ENCODE measurements at regions not wholly inside any gene's neighbourhood (a gene's known extent, or its start where the extent isn't known, plus 50 kb on each side); places are given as distances from the start of the nearest gene placed in this dataset.

DNA sequence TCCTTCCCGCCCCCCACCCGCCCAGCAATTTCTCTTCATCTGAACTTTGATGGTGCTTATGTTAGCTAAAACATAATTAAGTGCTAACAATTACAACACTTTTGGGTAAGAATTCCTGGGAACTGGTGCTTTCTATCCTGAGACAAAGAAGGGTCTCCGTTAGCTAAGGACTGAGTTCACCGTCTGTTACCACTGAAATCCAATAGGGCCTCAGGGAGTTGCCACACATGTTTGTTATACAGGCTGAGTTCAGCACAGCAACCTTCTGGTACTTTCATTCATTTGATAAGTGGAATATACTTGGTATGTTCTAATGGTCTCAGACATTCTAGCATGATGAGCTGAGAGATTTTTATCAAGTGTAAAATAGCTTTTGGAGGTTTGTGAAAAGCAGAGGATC lies 437.9 kb downstream of the EFNA5 start:
- BruUV-seq (replicated peaks): no TSS peak
- no peak for TF ChIP-seq RCOR1 (IDR thresholded peaks at IDR 0.05; ENCODE audit: insufficient replicate concordance, low read length)
- TF ChIP-seq CHD1 (IDR thresholded peaks at IDR 0.05; ENCODE audit: low read depth, low read length): no peak
- TF ChIP-seq MXI1 (IDR thresholded peaks at IDR 0.05; ENCODE audit: borderline replicate concordance, low read depth, low read length): no peak
- TF ChIP-seq MAZ (IDR thresholded peaks at IDR 0.05; ENCODE audit: borderline replicate concordance, low read depth, low read length): no peak
- no peak for TF ChIP-seq SMC3 (IDR thresholded peaks at IDR 0.05; ENCODE audit: low read depth, low read length)
- no peak for TF ChIP-seq RAD21 (IDR thresholded peaks at IDR 0.05; ENCODE audit: low read length)
- TF ChIP-seq, protein P1, sequence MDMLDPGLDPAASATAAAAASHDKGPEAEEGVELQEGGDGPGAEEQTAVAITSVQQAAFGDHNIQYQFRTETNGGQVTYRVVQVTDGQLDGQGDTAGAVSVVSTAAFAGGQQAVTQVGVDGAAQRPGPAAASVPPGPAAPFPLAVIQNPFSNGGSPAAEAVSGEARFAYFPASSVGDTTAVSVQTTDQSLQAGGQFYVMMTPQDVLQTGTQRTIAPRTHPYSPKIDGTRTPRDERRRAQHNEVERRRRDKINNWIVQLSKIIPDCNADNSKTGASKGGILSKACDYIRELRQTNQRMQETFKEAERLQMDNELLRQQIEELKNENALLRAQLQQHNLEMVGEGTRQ (IDR thresholded peaks at IDR 0.05; ENCODE audit: low read depth, low read length): no peak
- no peak for TF ChIP-seq RFX5 (IDR thresholded peaks at IDR 0.05; ENCODE audit: low read depth, low read length)
- TF ChIP-seq, protein P2, sequence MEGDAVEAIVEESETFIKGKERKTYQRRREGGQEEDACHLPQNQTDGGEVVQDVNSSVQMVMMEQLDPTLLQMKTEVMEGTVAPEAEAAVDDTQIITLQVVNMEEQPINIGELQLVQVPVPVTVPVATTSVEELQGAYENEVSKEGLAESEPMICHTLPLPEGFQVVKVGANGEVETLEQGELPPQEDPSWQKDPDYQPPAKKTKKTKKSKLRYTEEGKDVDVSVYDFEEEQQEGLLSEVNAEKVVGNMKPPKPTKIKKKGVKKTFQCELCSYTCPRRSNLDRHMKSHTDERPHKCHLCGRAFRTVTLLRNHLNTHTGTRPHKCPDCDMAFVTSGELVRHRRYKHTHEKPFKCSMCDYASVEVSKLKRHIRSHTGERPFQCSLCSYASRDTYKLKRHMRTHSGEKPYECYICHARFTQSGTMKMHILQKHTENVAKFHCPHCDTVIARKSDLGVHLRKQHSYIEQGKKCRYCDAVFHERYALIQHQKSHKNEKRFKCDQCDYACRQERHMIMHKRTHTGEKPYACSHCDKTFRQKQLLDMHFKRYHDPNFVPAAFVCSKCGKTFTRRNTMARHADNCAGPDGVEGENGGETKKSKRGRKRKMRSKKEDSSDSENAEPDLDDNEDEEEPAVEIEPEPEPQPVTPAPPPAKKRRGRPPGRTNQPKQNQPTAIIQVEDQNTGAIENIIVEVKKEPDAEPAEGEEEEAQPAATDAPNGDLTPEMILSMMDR (conservative IDR thresholded peaks at IDR 0.05; ENCODE audit: low read depth, low read length): no peak
- TF ChIP-seq FOS (IDR thresholded peaks at IDR 0.05; ENCODE audit: low read depth, low read length): no peak
- TF ChIP-seq MAFK (IDR thresholded peaks at IDR 0.05; ENCODE audit: low read depth, low read length): no peak
- no peak for TF ChIP-seq BHLHE40 (IDR thresholded peaks at IDR 0.05; ENCODE audit: low read depth, low read length)
- Histone ChIP-seq H3K4me3 (ENCODE audit: insufficient read depth, low read depth, low read length) (no peak overlapping the region), H3K56ac (ENCODE audit: extremely low read depth, insufficient read depth, low read length) (no peak overlapping the region), H2BK15ac (ENCODE audit: low read depth, low read length) (no peak overlapping the region), H3K4me1 (ENCODE audit: control insufficient read depth, insufficient read depth, low read length) (no peaks in the 10 kb centered on the region), H3K9me1 (ENCODE audit: insufficient read depth, low read length) (no peaks in the 10 kb centered on the region), H2BK5ac (ENCODE audit: low read depth, low read length, poor library complexity, severe bottlenecking) (no peak overlapping the region), H4K5ac (ENCODE audit: low read depth, low read length) (no peak overlapping the region), H2AFZ (replicated peaks; ENCODE audit: low read length, poor library complexity) (no peak overlapping the region), H3K18ac (ENCODE audit: low read depth, low read length) (no peak overlapping the region), H4K8ac (ENCODE audit: low read depth in 2 of 2, low read length in 2 of 2) (no peak overlapping the region), H3K27me3 (ENCODE audit: control insufficient read depth, insufficient read depth, low read length) (no peaks in the 10 kb centered on the region), H3K36me3 (ENCODE audit: control insufficient read depth, insufficient read depth, low read length) (no peaks in the 10 kb centered on the region), H2AK5ac (ENCODE audit: low read depth, low read length) (no peak overlapping the region), H2BK120ac (ENCODE audit: low read depth, low read length) (no peak overlapping the region), H3K4ac (ENCODE audit: low read depth, low read length) (no peak overlapping the region), H4K91ac (ENCODE audit: insufficient read depth, low read depth, low read length) (no peak overlapping the region), H3K9me3 (ENCODE audit: control insufficient read depth, insufficient read depth, low read length) (no peaks in the 10 kb centered on the region), H3K79me1 (ENCODE audit: low read depth in 1 of 2, low read length in 2 of 2) (no peaks in the 10 kb centered on the region), H3K4me2 (ENCODE audit: low read depth, low read length) (no peak overlapping the region), H4K20me1 (ENCODE audit: insufficient read depth, low read length) (no peaks in the 10 kb centered on the region), H3K14ac (replicated peaks; ENCODE audit: low read depth, low read length) (no peak overlapping the region), H3K23ac (ENCODE audit: low read depth, low read length) (no peak overlapping the region), H2BK20ac (ENCODE audit: low read depth, low read length) (no peak overlapping the region), H2AK9ac (replicated peaks; ENCODE audit: low read depth, low read length, poor library complexity) (no peak overlapping the region), H3K9ac (ENCODE audit: low read depth, low read length) (no peak overlapping the region), H3K27ac (ENCODE audit: insufficient read depth, low read length) (no peak overlapping the region)
- DNase-seq (no peak), ATAC-seq (ENCODE audit: low read depth) (no peak)
- ChIA-PET CTCF (interaction anchor here (0.7 kb wide), 1 partner anchor 143 kb away, joined by 4 read pairs; no protein-coding TSS in a partner anchor), POLR2A (ENCODE audit: unreplicated experiment) (no interaction called here)
- dilution Hi-C loops (cut with HindIII; ENCODE audit: low sequenced_read_pairs, unreplicated experiment): no loop called here
- intact Hi-C loops (cut with micrococcal nuclease): no loop called here
- WGBS, 2 experiments (ENCODE audit: extremely low coverage in 2 of 2, insufficient read length in 1 of 2): no CpG with 5 or more reads among the region's 4 CpGs
- in situ Hi-C loops (cut with MboI; ENCODE audit: low sequenced_read_pairs): no loop called here

Measured in IMR-90 (cell line).